Endothelial cell of umbilical vein (primary cell): ENCODE measurements at regions not wholly inside any gene's neighbourhood (a gene's known extent, or its start where the extent isn't known, plus 50 kb on each side); places are given as distances from the start of the nearest gene placed in this dataset.

Experiments used
- BruUV-seq: library from RNA; stranded (reverse); fragments of 400-500 nt; replicated peaks from 2 replicates; lab custom pipeline; 2021; lab: Mats Ljungman, UMichigan
- CTCF ChIA-PET: fragments of 300-600, 350-600 bp; sonication (Branson Sonifier 250); formaldehyde crosslinking; loops from one replicate; lab custom pipeline; 2021; ENCODE audit warnings: antibody characterized with exemption, inconsistent platforms; lab: Charles Lee
- POLR2A ChIA-PET: fragments of 300-600, 350-600 bp; sonication (Branson Sonifier 250); formaldehyde crosslinking; loops from one replicate; lab custom pipeline; 2021; ENCODE audit warnings: antibody characterized with exemption, inconsistent platforms; lab: Charles Lee
- DNase-seq: peaks from one replicate; pipeline ENCODE4 v3.0.0-alpha.2; 2011; ENCODE audit warnings: low read depth, low spot score
- FAIRE-seq: peaks from 2 replicates; lab custom pipeline; 2011; peaks lifted over from hg19 to GRCh38; lab: Jason Lieb, UNC
- H2AFZ ChIP-seq: 2 replicates; pipeline ENCODE4 v1.6.0; 2012; ENCODE audit warnings: low read depth, low read length, control low read depth, inconsistent platforms
- H3K27ac ChIP-seq: 2 replicates; pipeline ENCODE4 v1.5.1; 2011; ENCODE audit warnings: low read depth, mild to moderate bottlenecking, control low read depth, low read length, moderate library complexity; ENCODE audit not compliant: insufficient read depth
- H3K27me3 ChIP-seq, 2 experiments: 2 replicates each; pipeline versions ENCODE4 v1.6.0 to v1.6.1; 2011; ENCODE audit warnings: low read length in 2 of 2, mixed read lengths in 1 of 2; ENCODE audit not compliant: control insufficient read depth in 2 of 2, insufficient read depth in 2 of 2
- H3K36me3 ChIP-seq, 2 experiments: 2 replicates in 1 of 2; 3 replicates in 1 of 2; pipeline ENCODE4 v1.5.1; 2011; ENCODE audit warnings: low read length in 2 of 2, mild to moderate bottlenecking in 1 of 2, moderate library complexity in 1 of 2; ENCODE audit not compliant: control insufficient read depth in 2 of 2, insufficient read depth in 2 of 2; ENCODE audit errors: extremely low read depth in 1 of 2
- H3K4me1 ChIP-seq: 3 replicates; pipeline ENCODE4 v1.5.1; 2011; ENCODE audit warnings: mild to moderate bottlenecking, low read length; ENCODE audit not compliant: control insufficient read depth, insufficient read depth; ENCODE audit errors: extremely low read depth
- H3K4me2 ChIP-seq: 2 replicates; pipeline ENCODE4 v1.6.1; 2011; ENCODE audit warnings: low read length, control low read depth, mixed read lengths; ENCODE audit not compliant: insufficient read depth
- H3K4me3 ChIP-seq, 3 experiments: fragments of 200-600 bp in 1 of 3; sonication (generic), shearing (Covaris generic) in 1 of 3; replicated peaks in 1 of 3; 2 replicates each; pipeline ENCODE4 v1.5.1; 2011 to 2016; ENCODE audit warnings: control low read depth in 3 of 3, low read length in 3 of 3, mild to moderate bottlenecking in 2 of 3, inconsistent platforms in 1 of 3, low read depth in 1 of 3, moderate library complexity in 1 of 3; ENCODE audit not compliant: insufficient read depth in 1 of 3
- H3K79me2 ChIP-seq: 2 replicates; pipeline ENCODE4 v1.6.0; 2012; ENCODE audit warnings: low read length, inconsistent platforms; ENCODE audit not compliant: control insufficient read depth, insufficient read depth
- H3K9ac ChIP-seq: replicated peaks from 2 replicates; pipeline ENCODE3; 2011; ENCODE audit warnings: low read length, control low read depth; ENCODE audit not compliant: insufficient read depth; ENCODE audit errors: extremely low read depth
- H3K9me1 ChIP-seq: replicated peaks from 3 replicates; pipeline ENCODE4 v1.6.0; 2011; ENCODE audit warnings: mild to moderate bottlenecking, low read length; ENCODE audit not compliant: control insufficient read depth, insufficient read depth; ENCODE audit errors: extremely low read depth
- H3K9me3 ChIP-seq: replicated peaks from 2 replicates; pipeline ENCODE4 v1.5.1; 2012; ENCODE audit warnings: low read length, inconsistent platforms; ENCODE audit not compliant: control insufficient read depth, insufficient read depth
- H4K20me1 ChIP-seq: replicated peaks from 2 replicates; pipeline ENCODE3; 2011; ENCODE audit warnings: mild to moderate bottlenecking, low read length; ENCODE audit not compliant: control insufficient read depth, insufficient read depth; ENCODE audit errors: extremely low read depth
- EZH2 ChIP-seq: IDR thresholded peaks from 2 replicates; pipeline ENCODE4 v1.6.1; 2012; ENCODE audit warnings: borderline replicate concordance, low read depth, mild to moderate bottlenecking, moderate library complexity, low read length, inconsistent platforms; ENCODE audit not compliant: severe bottlenecking
- FOS ChIP-seq: IDR thresholded peaks from 2 replicates; pipeline ENCODE4 v1.6.1; 2011; ENCODE audit warnings: mild to moderate bottlenecking, low read length, moderate library complexity, borderline replicate concordance; ENCODE audit not compliant: insufficient read depth
- GATA2 ChIP-seq: IDR thresholded peaks from 2 replicates; pipeline ENCODE4 v1.7.0; 2011; ENCODE audit warnings: low read depth, mild to moderate bottlenecking, moderate library complexity, mixed read lengths, low read length; ENCODE audit not compliant: insufficient read length, insufficient read depth
- JUN ChIP-seq: IDR thresholded peaks from 2 replicates; pipeline ENCODE4 v1.6.1; 2011; ENCODE audit warnings: borderline replicate concordance, low read depth; ENCODE audit not compliant: insufficient read length, insufficient read depth
- MYC ChIP-seq: IDR thresholded peaks from one replicate; pipeline ENCODE4 v1.6.1; 2011; ENCODE audit warnings: mild to moderate bottlenecking, low read depth, low read length
- POLR2A ChIP-seq: IDR thresholded peaks from 2 replicates; pipeline ENCODE4 v1.6.1; 2012; ENCODE audit warnings: low read depth, mild to moderate bottlenecking, control low read depth, low read length
- POLR2AphosphoS5 ChIP-seq: IDR thresholded peaks from 2 replicates; pipeline ENCODE4 v1.6.1; 2012; ENCODE audit warnings: low read depth, mild to moderate bottlenecking, control low read depth, low read length, moderate library complexity; ENCODE audit not compliant: insufficient read depth
- dilution Hi-C: fragments of 300-500 bp; cut with MboI; formaldehyde crosslinking; loops from one replicate; pipeline ENCODE4 v1.15.0; 2019; ENCODE audit warnings: low sequenced_read_pairs; ENCODE audit not compliant: extremely low pct_ligation_motif_present
- intact Hi-C: fragments of 100-400 bp; cut with micrococcal nuclease; formaldehyde crosslinking; loops from one replicate; pipeline ENCODE4 v1.10.0; 2022
- TF ChIP-seq, protein P1 (sequence below): IDR thresholded peaks from 2 replicates; pipeline ENCODE4 v1.6.1; 2011; ENCODE audit not compliant: insufficient read depth, insufficient read length
- TF ChIP-seq, protein P2 (sequence below), 2 donors: IDR thresholded peaks; 1 replicate in 1 of 2; 2 replicates in 1 of 2; pipeline ENCODE4 v1.5.1; 2011; ENCODE audit warnings: low read length in 2 of 2, mild to moderate bottlenecking in 2 of 2, moderate library complexity in 2 of 2, control low read depth in 1 of 2, inconsistent platforms in 1 of 2, low read depth in 1 of 2; ENCODE audit not compliant: insufficient read depth in 1 of 2; ENCODE audit errors: extremely low read depth in 1 of 2

DNA sequence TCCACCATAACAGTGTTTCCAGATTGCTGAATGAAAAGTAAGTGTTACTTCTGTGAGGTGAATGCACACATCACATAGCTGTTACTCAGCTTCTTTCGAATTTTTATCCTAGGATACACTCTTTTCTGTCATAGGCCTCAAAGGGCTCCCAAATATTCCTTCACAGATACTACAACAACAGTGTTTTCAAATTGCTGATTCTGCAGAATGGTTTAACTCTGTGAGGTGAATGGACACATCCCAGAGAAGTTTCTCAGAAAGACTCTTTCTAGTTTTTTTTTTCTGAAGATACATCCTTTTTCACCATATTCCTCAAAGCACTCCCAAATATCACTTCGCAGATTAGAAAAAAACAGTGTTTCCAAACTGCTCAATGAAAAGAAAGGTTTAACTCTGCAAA lies 221.1 kb downstream of the OR4A5 start:
- Histone ChIP-seq H3K4me3 (no peak overlapping the region), H3K79me2 (no peaks in the 10 kb centered on the region), H3K36me3 (no peaks in the 10 kb centered on the region), H3K9ac (no peak overlapping the region), H3K9me3 (no peaks in the 10 kb centered on the region), H3K4me2 (no peak overlapping the region), H3K27ac (no peak overlapping the region), H3K4me1 (no peaks in the 10 kb centered on the region), H2AFZ (no peak overlapping the region), H3K27me3 (no peaks in the 10 kb centered on the region), H3K9me1 (no peaks in the 10 kb centered on the region), H4K20me1 (no peaks in the 10 kb centered on the region)
- TF ChIP-seq, protein P1, sequence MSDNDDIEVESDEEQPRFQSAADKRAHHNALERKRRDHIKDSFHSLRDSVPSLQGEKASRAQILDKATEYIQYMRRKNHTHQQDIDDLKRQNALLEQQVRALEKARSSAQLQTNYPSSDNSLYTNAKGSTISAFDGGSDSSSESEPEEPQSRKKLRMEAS = no peak
- TF ChIP-seq GATA2 (no peak), POLR2AphosphoS5 (no peak), JUN (no peak), EZH2 (no peak), MYC (no peak), POLR2A (no peak), FOS (no peak)
- TF ChIP-seq, protein P2, sequence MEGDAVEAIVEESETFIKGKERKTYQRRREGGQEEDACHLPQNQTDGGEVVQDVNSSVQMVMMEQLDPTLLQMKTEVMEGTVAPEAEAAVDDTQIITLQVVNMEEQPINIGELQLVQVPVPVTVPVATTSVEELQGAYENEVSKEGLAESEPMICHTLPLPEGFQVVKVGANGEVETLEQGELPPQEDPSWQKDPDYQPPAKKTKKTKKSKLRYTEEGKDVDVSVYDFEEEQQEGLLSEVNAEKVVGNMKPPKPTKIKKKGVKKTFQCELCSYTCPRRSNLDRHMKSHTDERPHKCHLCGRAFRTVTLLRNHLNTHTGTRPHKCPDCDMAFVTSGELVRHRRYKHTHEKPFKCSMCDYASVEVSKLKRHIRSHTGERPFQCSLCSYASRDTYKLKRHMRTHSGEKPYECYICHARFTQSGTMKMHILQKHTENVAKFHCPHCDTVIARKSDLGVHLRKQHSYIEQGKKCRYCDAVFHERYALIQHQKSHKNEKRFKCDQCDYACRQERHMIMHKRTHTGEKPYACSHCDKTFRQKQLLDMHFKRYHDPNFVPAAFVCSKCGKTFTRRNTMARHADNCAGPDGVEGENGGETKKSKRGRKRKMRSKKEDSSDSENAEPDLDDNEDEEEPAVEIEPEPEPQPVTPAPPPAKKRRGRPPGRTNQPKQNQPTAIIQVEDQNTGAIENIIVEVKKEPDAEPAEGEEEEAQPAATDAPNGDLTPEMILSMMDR (IDR thresholded peaks at IDR 0.05; ENCODE audit: extremely low read depth in 1 of 2, insufficient read depth in 1 of 2, low read depth in 1 of 2, low read length in 2 of 2) = no peak
- DNase-seq (no peak), FAIRE-seq (no peak)
- POLR2A ChIA-PET = no interaction called here
- dilution Hi-C loops = no loop called here
- intact Hi-C loops = no loop called here
- CTCF ChIA-PET = no interaction called here
- no TSS peak for BruUV-seq
